GM18868 (cell line): ENCODE measurements at regions not wholly inside any gene's neighbourhood (a gene's known extent, or its start where the extent isn't known, plus 50 kb on each side); places are given as distances from the start of the nearest gene placed in this dataset.
"Not testable (repeated sequence)": the region's sequence is repeated elsewhere in the genome, so short reads cannot be mapped to it uniquely, and the experiment has no call there.

Experiments used
- ATAC-seq: cut with Tn5 transposase; IDR thresholded peaks from one replicate; pipeline ENCODE4 v1.9.1; 2021; ENCODE audit warnings: mild to moderate bottlenecking, moderate library complexity; ENCODE audit not compliant: unreplicated experiment

DNA sequence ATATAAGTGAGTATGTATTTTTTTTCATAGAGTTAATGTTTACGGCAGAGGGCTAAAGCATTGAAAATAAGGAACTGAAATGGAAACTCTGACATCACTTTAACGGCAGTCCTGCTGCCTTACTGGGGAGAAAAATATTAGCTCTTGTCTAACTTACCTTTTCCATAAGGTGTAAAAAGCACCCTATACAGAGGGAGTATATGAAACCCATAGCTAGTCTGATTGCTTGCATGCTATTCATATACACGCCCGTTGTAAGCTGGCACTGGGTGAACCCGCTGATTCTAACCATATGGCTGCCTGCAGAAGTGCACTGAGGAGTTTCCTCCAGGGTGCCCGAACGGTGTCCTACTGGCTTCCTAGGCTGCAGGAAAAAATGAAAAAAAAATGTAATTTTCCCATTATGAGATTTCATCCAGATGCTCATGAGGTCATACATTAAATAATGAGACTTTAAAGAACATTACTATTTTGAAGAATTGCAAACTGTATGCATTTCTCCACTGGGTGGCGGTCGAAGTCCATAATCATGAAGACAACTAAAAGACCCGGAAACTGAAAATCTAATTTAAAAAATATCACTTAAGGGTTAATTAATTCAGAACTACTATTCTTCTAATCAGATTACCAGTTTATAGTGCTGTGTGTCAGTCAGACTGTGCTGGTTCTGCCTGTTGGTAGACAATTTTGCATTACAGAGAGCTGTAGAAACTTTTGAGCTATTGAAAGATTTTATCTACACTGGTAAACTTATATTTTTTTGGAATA, 144.7 kb downstream of the ALX1 start:
- peak; percentile 82 for ATAC-seq

DNA sequence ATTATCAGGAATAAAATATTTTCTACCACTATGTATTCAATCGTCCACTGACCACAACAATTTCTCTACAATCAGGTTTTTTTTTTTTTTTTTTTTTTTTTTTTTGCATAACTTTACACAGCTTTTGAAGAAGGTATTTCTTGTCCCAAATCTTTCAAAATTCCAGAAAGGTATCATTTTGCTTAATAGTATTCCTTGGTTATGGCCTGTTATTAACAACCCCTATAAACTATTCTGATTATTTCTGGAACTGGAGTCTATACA, 145.3 kb downstream of the ALX1 start:
- ATAC-seq = no peak

DNA sequence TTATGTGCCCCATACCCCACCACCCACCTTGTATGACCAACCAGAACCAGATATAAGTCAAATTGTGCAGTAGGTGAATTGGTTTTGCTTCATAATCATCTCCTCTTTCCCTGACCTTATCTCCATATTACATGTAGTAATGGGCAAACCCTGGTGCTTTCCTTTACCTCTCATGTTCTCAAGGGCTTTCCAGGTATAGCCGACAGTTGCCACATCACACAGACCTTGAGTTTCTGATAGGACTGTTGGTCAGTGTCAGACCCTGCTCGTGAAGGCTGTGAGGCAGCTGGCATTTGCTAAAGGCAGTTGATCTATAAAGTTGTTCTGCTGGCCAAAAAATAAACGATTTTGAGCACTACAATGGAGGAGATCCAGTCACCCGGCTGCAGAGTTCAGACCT, 145.9 kb downstream of the ALX1 start:
- no peak for ATAC-seq

DNA sequence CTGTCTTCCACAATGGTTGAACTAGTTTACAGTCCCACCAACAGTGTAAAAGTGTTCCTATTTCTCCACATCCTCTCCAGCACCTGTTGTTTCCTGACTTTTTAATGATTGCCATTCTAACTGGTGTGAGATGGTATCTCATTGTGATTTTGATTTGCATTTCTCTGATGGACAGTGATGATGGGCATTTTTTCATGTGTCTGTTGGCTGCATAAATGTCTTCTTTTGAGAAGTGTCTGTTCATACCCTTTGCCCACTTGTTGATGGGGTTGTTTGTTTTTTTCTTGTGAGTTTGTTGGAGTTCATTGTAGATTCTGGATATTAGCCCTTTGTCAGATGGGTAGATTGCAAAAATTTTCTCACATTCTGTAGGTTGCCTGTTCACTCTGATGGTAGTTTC, 153.1 kb downstream of the ALX1 start:
- not testable (repeated sequence) for ATAC-seq

DNA sequence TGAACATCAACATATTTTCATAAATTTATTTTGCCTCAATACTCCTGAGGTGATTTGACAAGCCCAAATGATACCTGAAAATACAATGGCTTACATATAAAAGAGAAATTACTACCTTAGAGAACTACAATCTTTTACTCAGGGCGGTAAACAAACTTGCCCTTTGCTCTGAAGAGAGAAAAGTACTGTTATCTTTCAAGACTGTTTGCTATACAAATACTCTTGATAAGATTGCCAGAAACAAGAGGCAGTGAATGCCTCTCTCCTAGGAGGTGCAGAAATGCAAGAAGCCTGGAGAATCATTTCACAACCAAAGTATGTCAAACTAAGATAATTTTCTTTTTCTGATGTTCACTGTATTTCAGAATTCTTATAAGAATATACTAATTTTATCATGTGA, 160.3 kb downstream of the ALX1 start:
- no peak for ATAC-seq

DNA sequence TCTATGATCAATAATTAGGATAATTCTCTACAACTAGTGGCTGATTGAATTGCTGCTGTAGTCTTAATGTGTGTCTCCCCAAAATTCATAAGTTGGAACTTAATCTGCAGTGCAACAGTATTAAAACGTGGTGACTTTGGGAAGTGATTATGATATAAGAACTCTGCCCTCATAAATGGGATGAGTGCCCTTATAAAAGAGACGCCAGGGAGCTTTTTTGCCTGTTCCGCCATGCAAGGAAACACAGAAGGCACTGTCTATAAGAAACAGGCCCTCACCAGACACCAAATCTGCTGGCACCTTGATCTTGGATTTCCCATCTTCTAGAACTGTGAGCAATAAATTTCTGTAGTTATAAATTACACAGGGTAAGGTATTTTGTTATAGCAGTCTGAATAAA, 161.0 kb downstream of the ALX1 start:
- no peak for ATAC-seq

DNA sequence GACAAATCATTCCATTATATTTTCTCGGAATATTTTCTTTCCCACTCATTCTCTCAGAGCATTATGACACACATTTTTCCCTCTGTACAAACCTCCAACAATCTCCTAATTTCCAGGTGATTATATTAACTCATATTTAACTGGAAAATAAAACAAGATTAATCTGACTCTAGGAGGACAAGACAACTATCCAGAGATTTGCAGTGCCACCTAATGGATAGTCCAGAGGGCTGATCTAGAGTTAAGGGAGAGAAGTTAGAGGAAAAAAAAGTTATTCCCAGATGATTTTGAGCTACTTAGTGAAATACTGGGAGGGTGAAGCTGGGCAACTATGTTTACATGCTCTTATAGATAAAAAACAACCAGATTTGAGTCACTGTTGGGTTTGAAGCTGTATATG, 161.7 kb downstream of the ALX1 start:
- no peak for ATAC-seq

DNA sequence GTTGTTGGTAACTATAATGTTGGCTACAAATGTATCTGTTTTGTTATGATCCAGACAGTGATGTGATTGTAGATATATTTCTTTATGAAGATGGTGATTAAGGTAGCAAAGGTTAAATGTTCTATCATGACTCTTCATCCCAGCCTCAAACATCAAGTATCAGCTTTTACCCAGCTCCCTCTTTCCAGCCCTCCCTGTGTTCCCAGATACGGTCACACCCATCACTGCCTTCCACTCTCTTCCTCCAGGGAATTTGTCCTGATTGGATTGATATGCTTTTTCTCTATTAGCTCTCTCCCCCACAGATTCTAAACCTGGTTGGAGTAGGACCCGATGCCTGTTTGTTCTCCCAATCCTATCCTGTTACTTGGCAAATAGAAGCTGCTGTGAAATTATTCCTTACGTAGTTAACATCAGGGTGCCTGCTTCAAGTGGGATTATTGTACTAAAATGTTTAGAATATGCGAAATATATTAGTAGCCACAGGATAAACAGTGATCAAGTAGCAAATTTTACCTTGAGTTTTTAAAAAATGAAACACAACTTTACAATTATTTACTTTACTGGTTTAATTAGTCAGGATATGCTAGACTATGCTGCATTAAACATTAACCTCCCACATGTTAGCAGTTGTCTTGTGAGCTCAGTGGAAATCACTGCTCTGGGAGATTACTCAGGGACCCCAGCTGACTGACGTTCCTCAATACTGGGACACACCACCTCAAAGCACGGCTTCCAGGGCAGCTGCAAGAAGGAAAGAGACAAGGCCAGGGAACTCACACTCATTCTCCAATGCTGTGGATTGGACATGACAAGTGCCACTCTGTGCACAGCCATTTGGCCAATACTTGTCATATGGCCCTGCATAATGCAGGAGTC, 165.3 kb downstream of the ALX1 start:
- no peak for ATAC-seq

DNA sequence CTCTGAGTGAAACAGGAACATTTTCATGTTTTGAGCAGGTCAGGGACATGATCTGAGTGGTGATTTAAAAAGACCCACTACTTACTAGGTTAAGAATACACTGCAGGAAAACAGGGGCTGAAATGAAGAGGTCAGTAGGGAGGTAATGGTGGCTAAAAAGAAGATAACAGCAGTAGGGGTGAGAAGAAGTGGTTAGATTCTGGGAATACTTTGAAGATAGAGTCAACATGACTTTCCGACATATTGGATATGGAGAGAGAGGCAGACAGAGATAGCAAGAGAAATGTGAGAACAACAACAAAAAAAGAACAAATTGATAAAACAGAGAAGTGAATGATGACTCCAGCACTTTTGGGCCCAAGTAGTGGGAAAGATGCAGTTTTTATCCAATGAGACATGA, 168.0 kb downstream of the ALX1 start:
- ATAC-seq = no peak

DNA sequence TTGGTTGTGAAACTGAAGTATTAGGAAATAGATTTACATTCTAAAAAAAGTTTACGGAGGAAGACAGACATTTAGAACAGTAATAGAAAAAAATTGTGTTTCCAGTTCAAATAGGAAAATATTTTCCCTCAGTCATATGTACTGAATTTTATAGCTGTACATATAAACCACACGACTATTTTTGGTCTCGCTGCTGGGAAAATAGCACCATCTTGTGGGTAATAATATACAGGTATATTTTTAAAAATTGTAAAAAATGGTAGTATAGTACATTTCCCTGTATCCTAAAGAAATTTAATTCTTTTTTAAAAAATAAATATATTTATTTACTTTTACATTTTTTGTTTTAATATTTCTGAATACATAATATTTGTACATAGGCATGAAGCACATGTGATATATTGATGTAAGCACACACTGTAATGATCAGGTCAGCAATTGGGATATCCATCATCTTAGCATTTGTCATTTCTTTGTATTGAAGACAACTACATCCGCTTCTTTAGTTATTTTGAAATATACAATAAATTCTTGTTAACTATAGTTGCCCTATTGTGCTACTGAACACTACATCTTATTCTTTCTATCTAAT, 168.6 kb downstream of the ALX1 start:
- ATAC-seq = peak; percentile 52

DNA sequence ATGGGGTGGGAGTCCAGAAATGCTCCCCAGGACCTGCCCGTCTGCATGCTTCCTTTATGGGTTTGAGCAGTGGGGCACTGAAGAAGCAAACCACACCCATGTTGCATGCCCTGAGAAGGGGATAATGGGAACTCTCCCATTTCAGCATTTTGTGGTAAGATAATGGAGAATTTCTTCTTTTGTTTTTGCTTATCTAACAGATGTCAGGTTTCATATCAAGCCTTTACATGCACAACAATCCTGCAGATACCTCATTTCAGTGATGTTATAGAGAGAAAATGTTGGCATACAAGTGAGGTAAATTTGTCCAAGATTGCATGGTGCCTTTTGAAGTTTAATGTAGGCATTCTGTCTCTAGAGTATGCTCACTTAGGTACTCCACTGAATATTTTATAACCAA, 177.0 kb downstream of the ALX1 start:
- ATAC-seq = no peak

DNA sequence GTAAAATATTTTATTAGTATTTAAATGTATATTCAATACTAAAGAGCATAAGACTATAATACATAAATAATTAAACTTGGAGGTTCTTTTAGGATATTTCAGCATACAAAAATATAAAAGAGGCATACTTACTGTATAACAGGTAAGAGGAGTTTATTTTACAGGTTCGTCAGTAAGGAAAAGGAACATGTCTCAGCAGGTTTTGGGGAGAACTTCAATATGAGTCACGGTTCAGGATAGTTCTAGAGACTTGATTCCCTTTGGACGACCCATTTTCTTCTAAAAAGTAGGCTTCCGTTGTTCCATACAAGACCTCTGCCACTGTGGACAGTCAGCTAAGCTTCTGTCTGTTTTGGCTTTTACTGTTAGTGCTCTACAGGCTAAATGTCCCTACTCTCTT, 181.1 kb downstream of the ALX1 start:
- ATAC-seq = no peak

DNA sequence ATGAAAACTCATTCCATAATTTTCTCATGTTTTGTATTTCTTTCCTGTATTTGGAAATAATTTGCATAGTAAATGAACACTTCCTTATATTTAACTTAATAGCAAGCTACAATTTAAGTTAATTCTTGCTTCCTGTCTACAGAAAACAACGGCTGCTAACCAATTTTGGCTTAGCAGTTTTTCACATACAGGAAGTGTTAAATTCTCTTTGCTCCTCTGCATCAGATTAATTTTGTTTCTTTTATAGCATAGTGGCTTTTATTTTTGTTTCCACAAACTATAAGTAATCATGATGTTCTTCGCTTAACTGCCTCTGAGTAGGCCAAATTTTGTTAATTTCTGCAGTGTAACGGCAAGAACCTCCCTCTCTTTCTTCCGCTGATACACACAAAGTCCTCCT, 182.9 kb downstream of the ALX1 start:
- no peak for ATAC-seq

DNA sequence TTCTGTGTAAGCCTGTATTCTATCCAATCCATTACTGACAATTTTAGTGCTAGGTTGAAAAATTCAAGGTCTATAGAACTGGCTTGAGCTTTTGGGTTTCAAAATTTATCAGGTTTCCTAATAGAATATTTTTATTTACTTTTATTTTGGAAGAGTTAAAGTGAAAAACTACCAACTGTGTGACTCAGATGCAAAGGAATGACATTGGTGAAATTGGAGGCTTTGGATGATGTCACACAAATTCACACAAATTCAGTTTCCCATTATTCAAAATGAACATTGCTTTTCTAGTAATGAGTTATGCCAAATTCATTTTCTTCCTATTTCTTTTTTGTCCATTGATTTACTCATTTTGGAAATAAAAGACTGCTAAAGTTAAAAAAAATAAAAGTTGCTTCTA, 186.9 kb downstream of the ALX1 start:
- no peak for ATAC-seq

DNA sequence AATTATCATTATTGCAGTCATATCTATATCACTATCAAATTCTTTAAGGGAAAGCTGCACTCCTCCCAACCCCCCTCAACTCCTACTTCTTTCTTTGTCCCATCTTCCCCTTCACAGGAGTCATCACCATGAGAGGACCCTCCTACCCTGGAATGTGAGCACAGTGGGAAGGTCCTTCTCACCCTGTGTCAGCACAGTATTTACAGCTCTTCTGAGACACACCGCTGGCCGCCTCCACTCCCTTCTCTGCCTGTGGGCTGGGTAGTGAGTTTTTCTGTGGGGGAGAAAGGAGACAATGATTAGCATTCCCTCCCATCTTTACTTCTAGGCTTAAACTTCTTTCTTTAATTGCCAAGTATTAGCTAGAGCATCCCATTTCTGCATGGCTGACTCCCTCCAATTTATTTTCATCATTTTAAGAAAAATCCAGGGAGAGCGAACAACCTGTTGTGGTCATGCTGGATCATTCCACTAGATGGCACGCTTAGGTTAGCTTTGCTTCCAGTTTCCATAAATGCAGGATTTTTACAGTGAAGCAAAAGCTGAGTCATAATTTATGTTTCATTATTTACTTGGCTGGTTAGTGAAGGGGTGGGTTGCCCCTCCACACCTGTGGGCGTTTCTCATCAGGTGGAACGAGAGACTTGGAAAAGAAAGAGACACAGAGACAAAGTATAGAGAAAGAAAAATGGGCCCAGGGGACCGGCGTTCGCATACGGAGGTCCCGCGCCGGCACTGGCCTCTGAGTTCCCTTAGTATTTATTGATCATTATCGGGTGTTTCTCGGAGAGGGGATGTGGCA, 188.5 kb downstream of the ALX1 start:
- peak; percentile 98 for ATAC-seq

DNA sequence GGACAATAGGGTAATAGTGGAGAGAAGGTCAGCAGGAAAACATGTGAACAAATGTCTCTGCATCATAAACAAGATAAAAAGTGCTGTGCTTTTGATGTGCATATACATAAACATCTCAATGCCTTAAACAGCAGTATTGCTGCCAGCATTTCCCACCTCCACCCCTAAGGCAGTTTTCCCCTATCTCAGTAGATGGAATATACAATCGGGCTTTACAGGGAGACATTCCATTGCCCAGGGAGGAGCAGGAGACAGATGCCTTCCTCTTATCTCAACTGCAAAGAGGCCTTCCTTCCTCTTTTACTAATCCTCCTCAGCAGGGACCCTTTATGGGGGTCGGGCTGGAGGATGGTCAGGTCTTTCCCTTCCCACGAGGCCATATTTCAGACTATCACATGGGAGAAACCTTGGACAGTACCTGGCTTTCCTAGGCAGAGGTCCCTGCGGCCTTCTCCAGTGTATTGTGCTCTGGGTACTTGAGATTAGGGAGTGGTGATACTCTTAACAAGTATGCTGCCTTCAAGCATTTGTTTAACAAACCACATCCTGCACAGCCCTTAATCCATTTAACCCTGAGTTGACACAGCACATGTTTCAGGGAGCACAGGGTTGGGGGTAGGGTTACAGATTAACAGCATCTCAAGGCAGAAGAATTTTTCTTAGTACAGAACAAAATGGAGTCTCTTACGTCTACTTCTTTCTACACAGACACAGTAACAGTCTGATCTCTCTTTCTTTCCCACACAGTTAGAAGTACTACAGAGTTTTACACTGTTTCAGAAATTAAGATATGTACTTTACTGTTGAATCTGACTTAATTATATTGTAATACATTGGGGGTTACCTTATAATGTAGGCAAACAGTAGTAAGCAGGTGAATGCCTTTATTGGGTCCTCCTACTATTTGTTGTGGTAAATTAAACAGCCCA, 189.4 kb downstream of the ALX1 start:
- ATAC-seq = not testable (repeated sequence)

DNA sequence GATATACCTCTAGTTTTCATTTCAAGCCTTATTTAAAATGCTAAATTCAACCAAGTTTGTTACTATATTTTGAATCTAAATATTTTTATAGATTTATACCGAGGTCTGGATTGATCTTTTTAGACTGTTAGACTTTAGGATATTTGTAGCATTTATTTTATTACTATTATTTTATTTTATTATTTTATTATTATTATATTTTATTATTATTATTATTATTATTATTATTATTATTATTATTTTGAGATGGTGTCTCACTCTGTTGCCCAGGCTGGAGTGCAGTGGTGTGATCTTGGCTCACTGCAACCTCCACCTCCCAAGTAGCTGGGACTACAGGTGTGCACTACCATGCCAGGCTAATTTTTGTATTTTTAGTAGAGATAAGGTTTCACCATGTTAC, 195.3 kb downstream of the ALX1 start:
- ATAC-seq = not testable (repeated sequence)

DNA sequence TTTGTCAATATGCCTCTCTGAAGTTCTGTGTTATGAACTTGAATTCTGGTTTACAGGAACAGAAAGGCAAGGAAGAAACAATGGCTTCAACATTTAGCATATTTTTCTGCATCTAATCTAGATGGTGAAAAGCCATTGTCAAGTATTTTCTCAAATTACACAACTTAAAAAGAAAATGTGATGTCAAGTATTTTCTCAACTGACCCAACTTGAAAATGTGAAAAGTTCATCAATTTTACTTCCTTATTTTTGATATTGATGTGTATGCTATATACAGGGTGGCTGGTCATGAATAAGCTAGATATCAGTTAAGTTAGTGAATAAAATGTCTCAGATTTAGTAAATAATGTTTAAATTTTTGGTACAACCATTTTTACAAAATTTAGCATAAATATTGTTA, 196.7 kb downstream of the ALX1 start:
- ATAC-seq = no peak

DNA sequence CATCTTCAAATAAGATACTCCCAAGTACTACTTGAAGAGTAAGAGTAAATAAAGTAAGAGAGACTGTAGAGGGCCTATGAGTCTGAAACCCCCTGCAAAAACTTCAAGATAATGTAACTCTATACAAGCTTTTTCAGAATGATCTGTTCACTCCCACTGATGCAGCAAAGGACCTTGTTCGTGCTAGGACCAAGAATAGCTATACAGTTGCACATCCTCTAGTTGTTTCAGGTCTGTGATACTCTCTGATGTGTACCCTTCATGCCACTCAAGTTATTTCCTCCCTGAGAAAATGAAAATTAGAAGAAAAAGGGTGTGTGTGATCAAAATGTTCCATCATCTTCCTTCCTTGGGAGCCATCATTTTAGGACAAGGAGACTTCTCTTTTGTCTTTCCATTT, 204.4 kb downstream of the ALX1 start:
- ATAC-seq = peak; percentile 65

DNA sequence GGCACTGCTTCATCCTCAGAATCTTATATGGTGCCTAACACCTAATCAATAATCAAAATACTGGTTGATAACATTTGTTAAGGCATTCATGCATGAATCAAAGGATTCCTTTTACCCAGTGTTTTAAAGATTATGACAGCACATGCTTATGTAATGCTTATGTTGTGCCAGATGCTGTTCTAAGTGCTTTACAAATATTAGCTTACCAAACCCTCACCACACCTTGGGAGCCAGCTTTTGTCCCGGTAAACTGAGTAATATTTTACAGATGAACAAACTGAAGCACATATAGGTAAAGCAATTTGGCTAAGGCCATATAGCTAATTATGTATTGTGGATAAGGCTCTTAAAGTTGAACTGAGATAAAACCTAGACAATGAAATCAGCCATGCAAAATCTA, 209.2 kb downstream of the ALX1 start:
- no peak for ATAC-seq
